Embryonic facial prominence (tissue), 1 donor: ENCODE measurements at regions not wholly inside any gene's neighbourhood (a gene's known extent, or its start where the extent isn't known, plus 50 kb on each side); places are given as distances from the start of the nearest gene placed in this dataset.
"Not testable (repeated sequence)": the region's sequence is repeated elsewhere in the genome, so short reads cannot be mapped to it uniquely, and the experiment has no call there.

Experiments used
- DNase-seq: peaks from one replicate; pipeline ENCODE4 v3.0.0-alpha.2; 2016; ENCODE audit errors: extremely low spot score

DNA sequence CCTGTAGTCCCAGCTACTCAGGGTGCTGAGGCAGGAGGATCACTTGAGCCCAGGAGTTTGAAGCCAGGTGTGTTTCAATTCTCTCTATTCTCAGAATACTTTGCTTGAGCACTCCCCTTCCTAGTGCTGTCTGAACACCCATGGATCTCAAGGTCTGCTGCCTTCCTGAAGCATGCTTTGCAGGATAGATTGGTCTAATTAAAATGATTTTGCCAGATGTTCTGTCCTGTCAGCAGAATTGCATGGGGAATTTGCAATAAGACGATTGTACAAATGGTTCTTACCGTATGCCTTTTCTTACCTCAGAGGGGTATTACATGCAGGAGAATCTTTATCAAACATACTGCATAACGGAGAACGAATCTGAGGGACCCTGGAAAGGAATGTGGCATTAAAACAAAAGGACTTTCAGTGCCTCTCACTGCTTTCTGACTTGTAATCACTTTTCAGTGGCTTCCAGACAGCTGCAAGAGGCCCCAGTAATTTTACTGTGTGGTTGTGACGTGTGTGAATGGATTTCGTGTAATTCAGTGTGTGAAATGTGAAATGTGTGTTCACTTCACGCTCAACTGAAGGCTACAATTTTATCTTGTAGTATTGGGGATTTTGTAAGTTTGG is 587.2 kb upstream of the SEMA6A start:
- DNase-seq: no peak

GRCh38 chr5:117160391-117160790 is 585.8 kb upstream of the SEMA6A start:
- no peak for DNase-seq

- no peak for DNase-seq
These were observed 574.7 kb upstream of the SEMA6A start for GRCh38 chr5:117149312-117149711.

- DNase-seq: no peak
These were observed 569.5 kb upstream of the SEMA6A start for GRCh38 chr5:117144086-117144485.

DNA sequence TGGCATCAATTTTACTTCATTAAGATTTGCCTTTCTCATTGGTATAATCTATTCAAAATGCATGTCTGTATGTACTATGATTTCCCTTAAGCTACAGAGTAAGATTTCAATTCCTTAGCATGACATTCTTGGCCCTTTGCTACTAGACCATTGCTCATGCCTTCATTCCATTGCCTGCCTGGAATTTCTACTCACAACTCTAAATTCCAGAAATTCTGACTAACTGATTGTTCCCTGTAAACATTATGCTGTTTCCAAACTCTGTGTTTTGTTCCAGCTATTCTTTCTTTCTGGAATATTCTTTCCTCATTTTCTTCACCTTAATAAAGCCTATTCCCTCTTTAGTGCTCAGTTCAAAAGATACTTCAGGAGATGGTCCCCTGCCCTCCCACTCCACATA is 568.8 kb upstream of the SEMA6A start:
- DNase-seq: no peak

GRCh38 chr5:117138523-117138922 is 563.9 kb upstream of the SEMA6A start:
- no peak for DNase-seq

- DNase-seq: no peak
These were observed 561.2 kb upstream of the SEMA6A start for GRCh38 chr5:117135851-117136250.

DNA sequence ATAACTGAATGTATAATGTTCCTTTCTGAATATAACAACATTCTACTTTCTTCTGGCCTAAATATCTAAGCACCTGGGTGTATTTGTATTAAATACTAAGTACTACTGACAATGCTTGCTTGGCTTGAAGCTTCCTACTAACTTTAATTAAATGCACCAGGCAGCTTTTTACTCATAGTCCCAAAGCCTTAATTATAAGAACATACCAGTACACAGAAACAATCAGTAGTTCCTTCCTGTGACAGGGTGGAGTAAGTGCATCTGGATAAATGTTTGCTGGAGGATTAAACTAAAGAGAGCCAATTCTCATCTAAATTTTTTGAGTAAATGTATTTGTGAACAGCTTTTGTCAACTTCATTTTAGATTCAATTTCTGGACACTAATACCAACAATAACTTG is 558.6 kb upstream of the SEMA6A start:
- DNase-seq: no peak

DNA sequence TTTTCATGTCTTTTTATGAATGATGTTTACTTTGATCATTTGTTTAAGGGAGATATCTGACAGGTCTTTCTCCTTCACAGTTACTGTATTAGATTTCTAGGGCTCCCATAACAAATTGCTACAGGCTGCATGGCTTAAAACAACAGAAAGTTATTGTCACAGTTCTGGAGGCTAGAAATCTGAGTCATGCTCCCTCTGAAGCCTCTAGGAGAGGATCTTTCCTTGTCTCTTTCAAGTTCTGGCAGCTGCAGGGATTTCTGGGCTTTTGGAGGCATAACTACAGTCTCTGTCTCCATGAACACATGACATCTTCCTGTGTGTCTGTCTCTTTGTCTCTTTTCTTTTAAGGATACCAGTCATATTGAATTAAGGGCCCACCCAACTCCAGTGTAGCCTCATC is 557.3 kb upstream of the SEMA6A start:
- DNase-seq: no peak

DNA sequence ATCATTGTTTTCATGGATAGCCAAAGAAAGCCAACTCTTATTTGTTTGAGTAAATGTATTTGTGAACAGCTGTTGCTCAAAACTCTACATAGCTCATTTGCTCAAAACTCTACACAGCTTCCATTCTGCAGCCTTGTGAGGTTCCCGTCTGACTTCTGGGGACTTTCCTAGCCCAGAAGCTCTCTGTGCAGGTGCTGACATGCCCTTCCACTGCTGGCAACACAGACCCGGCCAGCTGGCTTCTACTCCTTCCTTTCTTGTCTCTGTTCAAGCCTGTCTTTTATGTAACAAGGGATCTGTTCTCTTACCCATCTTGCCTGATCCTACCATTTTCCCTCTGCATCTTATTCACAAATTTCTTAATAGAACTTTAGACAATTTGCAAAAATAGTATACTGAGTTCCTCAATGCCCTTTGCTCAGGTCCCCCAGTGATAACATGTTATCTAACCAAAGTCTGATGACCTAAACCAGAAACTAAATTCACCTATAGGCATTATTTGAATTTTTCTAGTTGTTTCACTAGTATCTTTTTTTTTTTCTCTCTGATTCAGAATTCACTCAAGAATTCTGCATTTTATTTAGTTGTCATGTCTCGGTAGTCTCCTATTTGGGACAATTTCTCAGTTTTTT is 556.5 kb upstream of the SEMA6A start:
- DNase-seq: no peak

DNA sequence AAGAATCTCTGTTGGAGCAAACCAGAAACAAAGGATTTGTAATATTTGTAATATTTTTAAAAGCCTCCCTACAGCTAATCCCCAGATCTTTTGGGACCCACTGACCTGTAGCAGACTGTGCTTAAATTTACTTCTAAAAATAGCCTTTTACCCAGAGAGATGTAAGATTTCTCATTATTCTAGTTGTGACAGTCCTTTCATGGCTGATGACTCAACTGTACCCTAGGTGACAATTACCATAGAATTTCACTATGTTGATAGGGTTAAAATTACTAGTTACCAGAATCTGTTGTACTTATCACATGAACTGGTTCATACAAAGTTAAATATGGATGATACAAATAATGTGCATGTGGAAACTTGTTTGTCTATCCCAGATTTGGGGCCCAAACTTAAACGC is 543.9 kb upstream of the SEMA6A start:
- no peak for DNase-seq

GRCh38 chr5:117117314-117117713 is 542.7 kb upstream of the SEMA6A start:
- not testable (repeated sequence) for DNase-seq

DNA sequence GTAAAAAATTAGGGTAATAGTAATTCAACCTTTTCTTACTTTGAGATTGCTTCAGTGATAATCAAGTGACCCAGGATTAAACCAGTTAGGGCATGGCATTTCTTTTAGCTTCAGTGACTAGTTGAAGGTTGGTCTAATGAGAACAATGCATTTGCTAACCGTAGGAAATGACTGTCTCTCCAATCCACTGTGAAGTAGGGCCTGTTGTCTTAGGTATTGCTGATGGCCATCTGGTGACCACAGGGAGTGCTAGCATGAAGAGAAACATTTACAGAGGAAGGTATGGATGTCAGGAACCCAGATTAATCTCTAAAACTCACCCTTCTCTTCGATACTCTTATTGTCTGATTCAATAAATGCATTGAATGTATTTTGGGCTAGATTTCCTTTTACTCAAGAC is 535.9 kb upstream of the SEMA6A start:
- no peak for DNase-seq

GRCh38 chr5:117107859-117108258 is 533.2 kb upstream of the SEMA6A start:
- no peak for DNase-seq

GRCh38 chr5:117103703-117104102 is 529.1 kb upstream of the SEMA6A start:
- DNase-seq: no peak

GRCh38 chr5:117102591-117102990 is 528.0 kb upstream of the SEMA6A start:
- no peak for DNase-seq

DNA sequence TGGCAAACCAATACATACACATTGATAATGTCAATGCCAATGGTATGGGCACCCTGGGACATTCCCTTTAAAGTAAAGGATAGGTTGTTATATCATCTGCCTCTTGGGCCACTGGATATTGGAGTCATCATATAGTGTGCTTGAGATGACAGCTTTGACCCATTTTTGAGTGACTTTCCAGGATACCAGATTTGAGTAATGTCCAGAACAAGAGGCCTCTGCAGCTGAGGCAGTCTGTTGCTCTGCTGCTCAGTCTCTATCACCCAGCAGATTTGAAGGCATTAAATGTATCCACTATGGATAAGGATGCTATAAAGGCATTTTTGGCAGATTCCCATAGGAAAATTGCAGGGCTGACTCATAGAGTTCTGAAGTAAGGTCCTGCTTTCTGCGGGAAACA is 525.6 kb upstream of the SEMA6A start:
- DNase-seq: no peak

DNA sequence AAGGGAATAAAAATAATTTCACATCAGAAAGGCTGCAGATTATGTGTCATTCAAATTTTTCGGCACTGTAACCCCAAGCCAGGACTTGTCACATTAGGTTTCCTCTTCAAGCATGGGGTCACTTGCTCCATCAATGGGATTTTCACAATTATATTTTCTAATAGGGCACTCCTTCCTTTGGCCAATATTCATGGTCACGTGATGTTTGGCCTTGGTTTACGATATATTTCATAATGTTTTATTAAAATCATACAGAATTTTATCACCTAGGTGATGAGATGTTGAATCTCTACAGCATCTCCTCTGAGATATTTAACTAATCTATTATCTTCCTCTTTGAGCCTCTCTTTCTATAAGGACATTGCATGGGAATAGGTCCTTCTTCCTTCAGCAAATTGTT is 523.5 kb upstream of the SEMA6A start:
- DNase-seq: no peak

GRCh38 chr5:117095346-117096332 is 521.0 kb upstream of the SEMA6A start:
- no peak for DNase-seq

DNA sequence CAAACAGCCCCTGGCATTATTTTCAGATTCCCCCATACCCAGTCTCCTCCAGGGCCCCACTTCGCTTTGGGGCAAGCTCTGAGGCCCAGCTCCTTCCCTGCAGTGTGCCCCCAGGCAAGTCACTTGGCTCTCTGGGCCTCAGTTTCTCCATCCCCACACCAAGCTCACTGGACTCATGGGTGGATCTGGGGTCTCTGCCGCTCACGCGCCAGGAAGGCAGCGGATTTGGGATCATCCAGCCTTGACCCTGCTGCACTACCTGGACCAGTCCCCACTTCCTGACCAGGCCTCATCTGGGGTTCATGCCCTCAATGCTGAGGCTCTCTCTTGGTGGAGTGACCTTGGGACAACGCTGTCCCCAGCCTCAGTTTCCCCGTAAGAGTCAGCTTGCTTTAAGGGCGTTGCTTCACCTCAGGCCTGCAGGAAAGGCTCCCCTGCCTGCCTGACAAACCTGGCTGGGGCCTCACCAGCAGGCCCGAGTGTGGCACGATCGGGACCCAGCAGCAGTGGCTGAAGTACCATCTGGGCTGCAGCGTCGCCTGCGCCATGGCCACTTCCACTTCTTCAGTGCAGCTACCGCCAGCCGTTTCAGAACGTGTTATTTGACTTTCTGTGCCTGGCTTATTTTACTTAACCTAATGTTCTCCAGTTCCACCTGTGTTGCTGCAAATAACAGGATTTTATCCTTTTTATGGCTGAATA is 519.6 kb upstream of the SEMA6A start:
- DNase-seq: no peak

GRCh38 chr5:117093653-117094052 is 519.0 kb upstream of the SEMA6A start:
- no peak for DNase-seq

GRCh38 chr5:117089001-117089400 is 514.4 kb upstream of the SEMA6A start:
- no peak for DNase-seq
